Liver (tissue), 8 donors: ENCODE measurements at regions not wholly inside any gene's neighbourhood (a gene's known extent, or its start where the extent isn't known, plus 50 kb on each side); places are given as distances from the start of the nearest gene placed in this dataset.

Source experiments
- DNase-seq: peaks from one replicate; pipeline ENCODE4 v3.0.0-alpha.2; 2017; ENCODE audit warnings: low spot score
- H3K27ac ChIP-seq, 2 donors: one replicate each; pipeline ENCODE4 v1.7.0; 2013; ENCODE audit warnings: inconsistent platforms in 2 of 2, low read length in 2 of 2, control low read depth in 1 of 2, low read depth in 1 of 2, mild to moderate bottlenecking in 1 of 2
- H3K27me3 ChIP-seq, 4 donors: one replicate each; pipeline versions ENCODE4 v1.6.1 to v1.7.0; 2013; ENCODE audit warnings: low read length in 3 of 4, inconsistent platforms in 1 of 4, mild to moderate bottlenecking in 1 of 4, moderate library complexity in 1 of 4; ENCODE audit not compliant: control insufficient read depth in 4 of 4, insufficient read depth in 4 of 4
- H3K36me3 ChIP-seq, 4 donors: one replicate each; pipeline versions ENCODE4 v1.6.1 to v1.7.0; 2013; ENCODE audit warnings: low read length in 3 of 4, mild to moderate bottlenecking in 3 of 4, low read depth in 1 of 4, moderate library complexity in 1 of 4; ENCODE audit not compliant: control insufficient read depth in 4 of 4, insufficient read depth in 3 of 4
- H3K4me1 ChIP-seq, 4 donors: one replicate each; pipeline versions ENCODE4 v1.6.1 to v1.7.0; 2013; ENCODE audit warnings: low read length in 3 of 4, mild to moderate bottlenecking in 3 of 4, moderate library complexity in 1 of 4; ENCODE audit not compliant: control insufficient read depth in 4 of 4, insufficient read depth in 4 of 4
- H3K4me3 ChIP-seq, 3 donors: one replicate each; pipeline versions ENCODE4 v1.6.1 to v1.7.0; 2013; ENCODE audit warnings: low read length in 3 of 3, control low read depth in 1 of 3, low read depth in 1 of 3, mild to moderate bottlenecking in 1 of 3
- H3K9ac ChIP-seq, 2 donors: one replicate each; pipeline ENCODE4 v1.7.0; 2013; ENCODE audit warnings: low read length in 2 of 2, mild to moderate bottlenecking in 2 of 2, moderate library complexity in 2 of 2, control low read depth in 1 of 2, low read depth in 1 of 2
- H3K9me3 ChIP-seq, 4 donors: one replicate each; pipeline versions ENCODE4 v1.6.1 to v1.7.0; 2013; ENCODE audit warnings: low read length in 3 of 4; ENCODE audit not compliant: control insufficient read depth in 4 of 4
- EGR1 ChIP-seq, 2 donors: IDR thresholded peaks; 2 replicates each; pipeline ENCODE4 v1.6.1; 2016 to 2018; ENCODE audit warnings: antibody characterized with exemption in 2 of 2, low read depth in 2 of 2
- FOXA1 ChIP-seq: IDR thresholded peaks from 2 replicates; pipeline ENCODE4 v1.6.1; 2016; ENCODE audit warnings: antibody characterized with exemption
- FOXA2 ChIP-seq: IDR thresholded peaks from 2 replicates; pipeline ENCODE4 v1.6.1; 2016; ENCODE audit warnings: antibody characterized with exemption
- GABPA ChIP-seq, 2 donors: IDR thresholded peaks in 1 of 2; conservative IDR thresholded peaks in 1 of 2; 2 replicates each; pipeline ENCODE4 v1.6.1; 2016; ENCODE audit warnings: antibody characterized with exemption in 2 of 2, mild to moderate bottlenecking in 1 of 2, moderate library complexity in 1 of 2
- HNF4A ChIP-seq, 2 donors: conservative IDR thresholded peaks; 2 replicates each; pipeline ENCODE4 v1.6.1; 2016; ENCODE audit warnings: antibody characterized with exemption in 2 of 2, mild to moderate bottlenecking in 2 of 2
- HNF4G ChIP-seq: IDR thresholded peaks from 2 replicates; pipeline ENCODE4 v1.6.1; 2016; ENCODE audit warnings: antibody characterized with exemption
- JUND ChIP-seq, 2 donors: IDR thresholded peaks; 2 replicates each; pipeline ENCODE4 v1.6.1; 2016; ENCODE audit warnings: antibody characterized with exemption in 2 of 2
- MAX ChIP-seq: IDR thresholded peaks from 2 replicates; pipeline ENCODE4 v1.6.1; 2016; ENCODE audit warnings: antibody characterized with exemption
- NR2F2 ChIP-seq: IDR thresholded peaks from 2 replicates; pipeline ENCODE4 v1.6.1; 2016; ENCODE audit warnings: antibody characterized with exemption
- RAD21 ChIP-seq, 2 donors: IDR thresholded peaks; 2 replicates each; pipeline ENCODE4 v1.6.1; 2016; ENCODE audit warnings: antibody characterized with exemption in 2 of 2, mild to moderate bottlenecking in 2 of 2
- RXRA ChIP-seq, 2 donors: IDR thresholded peaks; 2 replicates each; pipeline ENCODE4 v1.6.1; 2017 to 2018; ENCODE audit warnings: antibody characterized with exemption in 2 of 2, mild to moderate bottlenecking in 1 of 2
- SP1 ChIP-seq: IDR thresholded peaks from 2 replicates; pipeline ENCODE4 v1.6.1; 2018; ENCODE audit warnings: antibody characterized with exemption, mild to moderate bottlenecking
- TAF1 ChIP-seq: conservative IDR thresholded peaks from 2 replicates; pipeline ENCODE4 v1.6.1; 2016; ENCODE audit warnings: antibody characterized with exemption, mild to moderate bottlenecking
- YY1 ChIP-seq: IDR thresholded peaks from 2 replicates; pipeline ENCODE4 v1.6.1; 2016; ENCODE audit warnings: antibody characterized with exemption, mild to moderate bottlenecking
- ZBTB33 ChIP-seq: IDR thresholded peaks from 2 replicates; pipeline ENCODE4 v1.6.1; 2016; ENCODE audit warnings: antibody characterized with exemption
- WGBS: extraction: QIAGEN DNeasy Blood & Tissue Kit; methylation state at CpG from one replicate; pipeline ENCODE4 v1.1.7; 2013; 5-methylcytosine and 5-hydroxymethylcytosine counted together
- TF ChIP-seq, protein P1 (sequence below): fragments of 150-350 bp; IDR thresholded peaks from 2 replicates; pipeline ENCODE4 v1.5.1; 2017; ENCODE audit warnings: improper control_type of control experiment, low read depth, low read length; ENCODE audit not compliant: missing input control
- TF ChIP-seq, protein P2 (sequence below): IDR thresholded peaks from 2 replicates; pipeline ENCODE4 v1.6.1; 2016; ENCODE audit warnings: antibody characterized with exemption
- TF ChIP-seq, protein P3 (sequence below): IDR thresholded peaks from 2 replicates; pipeline ENCODE4 v1.6.1; 2016; ENCODE audit warnings: antibody characterized with exemption, mild to moderate bottlenecking
- donor health status: healthy.
- donor health status: healthy.
- donor health status: healthy.
- donor health status: healthy.
- donor health status: healthy.

GRCh38 chr10:58052772-58053171 lies 214.9 kb downstream of the IPMK start:
- TF ChIP-seq, protein P1, sequence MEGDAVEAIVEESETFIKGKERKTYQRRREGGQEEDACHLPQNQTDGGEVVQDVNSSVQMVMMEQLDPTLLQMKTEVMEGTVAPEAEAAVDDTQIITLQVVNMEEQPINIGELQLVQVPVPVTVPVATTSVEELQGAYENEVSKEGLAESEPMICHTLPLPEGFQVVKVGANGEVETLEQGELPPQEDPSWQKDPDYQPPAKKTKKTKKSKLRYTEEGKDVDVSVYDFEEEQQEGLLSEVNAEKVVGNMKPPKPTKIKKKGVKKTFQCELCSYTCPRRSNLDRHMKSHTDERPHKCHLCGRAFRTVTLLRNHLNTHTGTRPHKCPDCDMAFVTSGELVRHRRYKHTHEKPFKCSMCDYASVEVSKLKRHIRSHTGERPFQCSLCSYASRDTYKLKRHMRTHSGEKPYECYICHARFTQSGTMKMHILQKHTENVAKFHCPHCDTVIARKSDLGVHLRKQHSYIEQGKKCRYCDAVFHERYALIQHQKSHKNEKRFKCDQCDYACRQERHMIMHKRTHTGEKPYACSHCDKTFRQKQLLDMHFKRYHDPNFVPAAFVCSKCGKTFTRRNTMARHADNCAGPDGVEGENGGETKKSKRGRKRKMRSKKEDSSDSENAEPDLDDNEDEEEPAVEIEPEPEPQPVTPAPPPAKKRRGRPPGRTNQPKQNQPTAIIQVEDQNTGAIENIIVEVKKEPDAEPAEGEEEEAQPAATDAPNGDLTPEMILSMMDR = no peak
- TF ChIP-seq YY1 (no peak), NR2F2 (no peak), ZBTB33 (no peak), TAF1 (no peak), JUND (IDR thresholded peaks at IDR 0.05) (no peak), HNF4A (conservative IDR thresholded peaks at IDR 0.05) (no peak), RXRA (IDR thresholded peaks at IDR 0.05) (no peak), FOXA1 (no peak), GABPA (IDR thresholded peaks at IDR 0.05 in 1 of 2, conservative IDR thresholded peaks at IDR 0.05 in 1 of 2) (no peak), RAD21 (IDR thresholded peaks at IDR 0.05) (no peak), FOXA2 (no peak), HNF4G (no peak), EGR1 (IDR thresholded peaks at IDR 0.05; ENCODE audit: low read depth in 2 of 2) (no peak), MAX (no peak), SP1 (no peak)
- TF ChIP-seq, protein P2, sequence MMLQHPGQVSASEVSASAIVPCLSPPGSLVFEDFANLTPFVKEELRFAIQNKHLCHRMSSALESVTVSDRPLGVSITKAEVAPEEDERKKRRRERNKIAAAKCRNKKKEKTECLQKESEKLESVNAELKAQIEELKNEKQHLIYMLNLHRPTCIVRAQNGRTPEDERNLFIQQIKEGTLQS = no peak
- TF ChIP-seq, protein P3, sequence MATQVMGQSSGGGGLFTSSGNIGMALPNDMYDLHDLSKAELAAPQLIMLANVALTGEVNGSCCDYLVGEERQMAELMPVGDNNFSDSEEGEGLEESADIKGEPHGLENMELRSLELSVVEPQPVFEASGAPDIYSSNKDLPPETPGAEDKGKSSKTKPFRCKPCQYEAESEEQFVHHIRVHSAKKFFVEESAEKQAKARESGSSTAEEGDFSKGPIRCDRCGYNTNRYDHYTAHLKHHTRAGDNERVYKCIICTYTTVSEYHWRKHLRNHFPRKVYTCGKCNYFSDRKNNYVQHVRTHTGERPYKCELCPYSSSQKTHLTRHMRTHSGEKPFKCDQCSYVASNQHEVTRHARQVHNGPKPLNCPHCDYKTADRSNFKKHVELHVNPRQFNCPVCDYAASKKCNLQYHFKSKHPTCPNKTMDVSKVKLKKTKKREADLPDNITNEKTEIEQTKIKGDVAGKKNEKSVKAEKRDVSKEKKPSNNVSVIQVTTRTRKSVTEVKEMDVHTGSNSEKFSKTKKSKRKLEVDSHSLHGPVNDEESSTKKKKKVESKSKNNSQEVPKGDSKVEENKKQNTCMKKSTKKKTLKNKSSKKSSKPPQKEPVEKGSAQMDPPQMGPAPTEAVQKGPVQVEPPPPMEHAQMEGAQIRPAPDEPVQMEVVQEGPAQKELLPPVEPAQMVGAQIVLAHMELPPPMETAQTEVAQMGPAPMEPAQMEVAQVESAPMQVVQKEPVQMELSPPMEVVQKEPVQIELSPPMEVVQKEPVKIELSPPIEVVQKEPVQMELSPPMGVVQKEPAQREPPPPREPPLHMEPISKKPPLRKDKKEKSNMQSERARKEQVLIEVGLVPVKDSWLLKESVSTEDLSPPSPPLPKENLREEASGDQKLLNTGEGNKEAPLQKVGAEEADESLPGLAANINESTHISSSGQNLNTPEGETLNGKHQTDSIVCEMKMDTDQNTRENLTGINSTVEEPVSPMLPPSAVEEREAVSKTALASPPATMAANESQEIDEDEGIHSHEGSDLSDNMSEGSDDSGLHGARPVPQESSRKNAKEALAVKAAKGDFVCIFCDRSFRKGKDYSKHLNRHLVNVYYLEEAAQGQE = no peak
- WGBS = 81% methylated on average over 1 of the region's 1 CpG

GRCh38 chr10:58050575-58050974 lies 217.1 kb downstream of the IPMK start:
- no peak overlapping the region for H3K9ac ChIP-seq
- H3K4me1 ChIP-seq = no peaks in the 10 kb centered on the region
- H3K27me3 ChIP-seq = no peaks in the 10 kb centered on the region
- no peaks in the 10 kb centered on the region for H3K9me3 ChIP-seq
- H3K4me3 ChIP-seq = no peak overlapping the region
- DNase-seq = no peak
- H3K36me3 ChIP-seq = no peaks in the 10 kb centered on the region
- H3K27ac ChIP-seq = no peak overlapping the region
- TF ChIP-seq EGR1 (IDR thresholded peaks at IDR 0.05; ENCODE audit: low read depth in 2 of 2) = no peak
- no peak for TF ChIP-seq ZBTB33
- TF ChIP-seq RAD21 (IDR thresholded peaks at IDR 0.05) = no peak
- TF ChIP-seq SP1 = no peak
- no peak for TF ChIP-seq TAF1
- TF ChIP-seq JUND (IDR thresholded peaks at IDR 0.05) = no peak
- no peak for TF ChIP-seq RXRA (IDR thresholded peaks at IDR 0.05)
- no peak for TF ChIP-seq NR2F2
- no peak for TF ChIP-seq YY1
- no peak for TF ChIP-seq MAX
- TF ChIP-seq, protein P3 = no peak
- TF ChIP-seq GABPA (IDR thresholded peaks at IDR 0.05 in 1 of 2, conservative IDR thresholded peaks at IDR 0.05 in 1 of 2) = no peak

More at GRCh38 chr10:58052772-58053171, 214.9 kb downstream of the IPMK start:
- Histone ChIP-seq H3K36me3 (no peaks in the 10 kb centered on the region), H3K27me3 (no peaks in the 10 kb centered on the region), H3K4me1 (no peaks in the 10 kb centered on the region), H3K9ac (no peak overlapping the region), H3K27ac (no peak overlapping the region), H3K4me3 (no peak overlapping the region), H3K9me3 (no peaks in the 10 kb centered on the region)
- DNase-seq = no peak
